HCT116 (cell line): ENCODE measurements at regions not wholly inside any gene's neighbourhood (a gene's known extent, or its start where the extent isn't known, plus 50 kb on each side); places are given as distances from the start of the nearest gene placed in this dataset.

Experiments used
- ATAC-seq: fragments of 200-7000 bp; cut with Tn5 transposase; 2 replicates; pipeline ENCODE4 v1.9.1; 2020; ENCODE audit warnings: mild to moderate bottlenecking, moderate library complexity
- BruUV-seq: library from RNA; stranded (reverse); fragments of 400-500 nt; replicated peaks from 2 replicates; lab custom pipeline; 2021; lab: Mats Ljungman, UMichigan
- CTCF ChIA-PET: fragments of 300-600 bp; sonication (Branson Sonifier 250); formaldehyde crosslinking; loops from one replicate; lab custom pipeline; 2021; ENCODE audit warnings: antibody characterized with exemption; lab: Charles Lee
- POLR2A ChIA-PET: fragments of 300-600, 350-600 bp; sonication (Branson Sonifier 250); formaldehyde crosslinking; loops from one replicate; lab custom pipeline; 2021; ENCODE audit warnings: antibody characterized with exemption; lab: Charles Lee
- RAD21 ChIA-PET, 2 experiments: fragments of 300-600 bp; sonication (Branson Sonifier 250); formaldehyde crosslinking; loops; one replicate each; lab custom pipeline; 2023; ENCODE audit warnings: low total read pairs in 2 of 2; ENCODE audit not compliant: uncharacterized antibody in 2 of 2, unreplicated experiment in 2 of 2, low non-redundant PET in 1 of 2; lab: Charles Lee
- DNase-seq: peaks from one replicate; pipeline ENCODE4 v3.0.0-alpha.2; 2010; ENCODE audit warnings: low read depth, low spot score
- H2AFZ ChIP-seq: fragments of 200-600 bp; shearing (Covaris generic), sonication (generic); 2 replicates; pipeline ENCODE4 v1.6.1; 2017; ENCODE audit warnings: low read depth, mixed run types, mixed read lengths, antibody characterized with exemption, low read length; ENCODE audit not compliant: poor library complexity, severe bottlenecking
- H3K27ac ChIP-seq: 2 replicates; pipeline ENCODE4 v1.5.1; 2012; ENCODE audit warnings: low read depth, low read length
- H3K27me3 ChIP-seq: fragments of 200-600 bp; sonication (generic); 2 replicates; pipeline ENCODE4 v1.6.1; 2016; ENCODE audit warnings: mixed run types, low read length, mixed read lengths; ENCODE audit not compliant: insufficient read depth
- H3K36me3 ChIP-seq, 2 experiments: fragments of 200-500 bp in 1 of 2; fragments of 200-600 bp in 1 of 2; sonication (Bioruptor generic) in 1 of 2; sonication (generic) in 1 of 2; 2 replicates each; pipeline versions ENCODE4 v1.5.1 to v1.6.1; 2014 to 2016; ENCODE audit warnings: low read length in 2 of 2, inconsistent platforms in 1 of 2, mixed read lengths in 1 of 2, mixed run types in 1 of 2; ENCODE audit not compliant: insufficient read depth in 2 of 2, control insufficient read depth in 1 of 2
- H3K4me1 ChIP-seq, 2 experiments: fragments of 200-600 bp in 1 of 2; sonication (generic) in 1 of 2; 2 replicates each; pipeline versions ENCODE4 v1.5.1 to v1.6.1; 2012 to 2017; ENCODE audit warnings: low read length in 2 of 2, inconsistent platforms in 1 of 2, mild to moderate bottlenecking in 1 of 2, mixed read lengths in 1 of 2, mixed run types in 1 of 2, moderate library complexity in 1 of 2; ENCODE audit not compliant: insufficient read depth in 2 of 2, control insufficient read depth in 1 of 2
- H3K4me2 ChIP-seq: fragments of 200-600 bp; sonication (generic); 2 replicates; pipeline ENCODE4 v1.6.1; 2017; ENCODE audit warnings: mixed run types, low read length, mixed read lengths
- H3K4me3 ChIP-seq, 2 experiments: fragments of 200-600 bp in 1 of 2; sonication (generic) in 1 of 2; replicated peaks in 1 of 2; 2 replicates each; pipeline ENCODE4 v1.5.1; 2011 to 2016; ENCODE audit warnings: low read length in 2 of 2, control low read depth in 1 of 2, low read depth in 1 of 2, mild to moderate bottlenecking in 1 of 2, mixed read lengths in 1 of 2, mixed run types in 1 of 2
- H3K79me2 ChIP-seq: fragments of 200-600 bp; sonication (generic); 2 replicates; pipeline ENCODE4 v1.6.1; 2017; ENCODE audit warnings: mild to moderate bottlenecking, mixed run types, low read length, moderate library complexity, mixed read lengths; ENCODE audit not compliant: insufficient read depth
- H3K9ac ChIP-seq: fragments of 200-600 bp; sonication (generic); 2 replicates; pipeline ENCODE4 v1.6.1; 2016; ENCODE audit warnings: low read length, mixed read lengths
- H3K9me2 ChIP-seq: fragments of 200-600 bp; sonication (generic), shearing (Covaris generic); 2 replicates; pipeline ENCODE4 v1.6.1; 2017; ENCODE audit warnings: mixed run types, mild to moderate bottlenecking, moderate library complexity; ENCODE audit not compliant: insufficient read depth
- H3K9me3 ChIP-seq, 2 experiments: fragments of 200-500 bp in 1 of 2; fragments of 200-600 bp in 1 of 2; sonication (Bioruptor generic) in 1 of 2; sonication (generic) in 1 of 2; 2 replicates each; pipeline ENCODE4 v1.6.1; 2014 to 2017; ENCODE audit warnings: low read length in 2 of 2, mixed read lengths in 2 of 2, inconsistent platforms in 1 of 2, low read depth in 1 of 2, mild to moderate bottlenecking in 1 of 2, mixed run types in 1 of 2, moderate library complexity in 1 of 2; ENCODE audit not compliant: control insufficient read depth in 1 of 2, insufficient read depth in 1 of 2
- H4K20me1 ChIP-seq: fragments of 200-600 bp; sonication (generic), shearing (Covaris generic); 2 replicates; pipeline ENCODE4 v1.6.1; 2017; ENCODE audit warnings: mixed run types, mild to moderate bottlenecking, moderate library complexity; ENCODE audit not compliant: insufficient read depth
- ATF3 ChIP-seq: IDR thresholded peaks from 2 replicates; pipeline ENCODE4 v1.6.1; 2012
- CBX3 ChIP-seq: IDR thresholded peaks from 2 replicates; pipeline ENCODE4 v1.6.1; 2012; ENCODE audit warnings: low read depth
- CEBPB ChIP-seq: IDR thresholded peaks from 2 replicates; pipeline ENCODE4 v1.6.1; 2012; ENCODE audit warnings: low read depth
- CTCF ChIP-seq, 3 experiments: fragments of 200-600 bp in 1 of 3; sonication (generic) in 1 of 3; IDR thresholded peaks in 2 of 3; conservative IDR thresholded peaks in 1 of 3; 2 replicates each; pipeline ENCODE4 v1.5.1; 2012 to 2017; ENCODE audit warnings: low read depth in 2 of 3, low read length in 2 of 3, antibody characterized with exemption in 1 of 3, borderline replicate concordance in 1 of 3, control low read depth in 1 of 3, mild to moderate bottlenecking in 1 of 3, mixed read lengths in 1 of 3, mixed run types in 1 of 3, moderate library complexity in 1 of 3; ENCODE audit not compliant: insufficient read depth in 1 of 3
- ELF1 ChIP-seq: IDR thresholded peaks from 2 replicates; pipeline ENCODE4 v1.6.1; 2012; ENCODE audit warnings: low read depth, borderline replicate concordance
- EZH2 ChIP-seq: fragments of 200-600 bp; sonication (generic); IDR thresholded peaks from 2 replicates; pipeline ENCODE4 v1.6.1; 2017; ENCODE audit warnings: antibody characterized with exemption, mixed run types
- EZH2phosphoT487 ChIP-seq: fragments of 200-600 bp; IDR thresholded peaks from 2 replicates; pipeline ENCODE4 v1.6.1; 2018; ENCODE audit warnings: antibody characterized with exemption, borderline replicate concordance
- FOSL1 ChIP-seq: IDR thresholded peaks from 2 replicates; pipeline ENCODE4 v1.6.1; 2012; ENCODE audit warnings: low read depth
- MAX ChIP-seq: IDR thresholded peaks from 2 replicates; pipeline ENCODE4 v1.6.1; 2012
- POLR2A ChIP-seq: IDR thresholded peaks from 2 replicates; pipeline ENCODE4 v1.7.0; 2011; ENCODE audit warnings: borderline replicate concordance; ENCODE audit not compliant: insufficient read depth, insufficient read length; ENCODE audit errors: extremely low read depth
- RAD21 ChIP-seq: IDR thresholded peaks from 2 replicates; pipeline ENCODE4 v1.6.1; 2012; ENCODE audit warnings: low read depth, mild to moderate bottlenecking
- REST ChIP-seq: IDR thresholded peaks from 2 replicates; pipeline ENCODE4 v1.6.1; 2012; ENCODE audit warnings: low read depth
- TCF7L2 ChIP-seq: IDR thresholded peaks from 2 replicates; pipeline ENCODE4 v1.7.0; 2011; ENCODE audit warnings: borderline replicate concordance, inconsistent platforms; ENCODE audit not compliant: insufficient read depth, insufficient read length; ENCODE audit errors: extremely low read depth
- YY1 ChIP-seq: IDR thresholded peaks from 2 replicates; pipeline ENCODE4 v1.6.1; 2011; ENCODE audit warnings: low read length, low read depth, moderate library complexity, mild to moderate bottlenecking; ENCODE audit not compliant: insufficient replicate concordance; ENCODE audit errors: extremely low read depth
- ZBTB33 ChIP-seq: IDR thresholded peaks from 2 replicates; pipeline ENCODE4 v1.6.1; 2011; ENCODE audit warnings: mild to moderate bottlenecking, low read length, moderate library complexity; ENCODE audit not compliant: insufficient replicate concordance; ENCODE audit errors: extremely low read depth
- ZFX ChIP-seq: fragments of 450-650 bp; IDR thresholded peaks from 2 replicates; pipeline ENCODE4 v1.6.1; 2017
- ZNF274 ChIP-seq: fragments of 200-500 bp; sonication (Bioruptor generic); IDR thresholded peaks from 2 replicates; pipeline ENCODE4 v1.6.1; 2014; ENCODE audit warnings: mild to moderate bottlenecking, low read depth, low read length, inconsistent platforms
- intact Hi-C: fragments of 100-400 bp; cut with micrococcal nuclease; formaldehyde crosslinking; loops from 2 replicates; pipeline ENCODE4 v1.10.0; 2022

GRCh38 chr11:45052361-45052760, 94.1 kb upstream of the PRDM11 start:
- Histone ChIP-seq H3K9ac (no peak overlapping the region), H3K36me3 (no peaks in the 10 kb centered on the region), H2AFZ (no peak overlapping the region), H3K4me1 (no peaks in the 10 kb centered on the region), H3K27ac (no peak overlapping the region), H3K9me3 (no peaks in the 10 kb centered on the region), H4K20me1 (no peaks in the 10 kb centered on the region), H3K79me2 (no peaks in the 10 kb centered on the region), H3K27me3 (no peaks in the 10 kb centered on the region), H3K4me2 (no peak overlapping the region), H3K9me2 (no peaks in the 10 kb centered on the region), H3K4me3 (no peak overlapping the region)
- intact Hi-C loops = no loop called here
- CTCF ChIA-PET = no interaction called here
- RAD21 ChIA-PET = no interaction called here
- no peak for ATAC-seq
- DNase-seq = no peak
- no TSS peak for BruUV-seq
- TF ChIP-seq CEBPB (no peak), CTCF (IDR thresholded peaks at IDR 0.05 in 2 of 3, conservative IDR thresholded peaks at IDR 0.05 in 1 of 3; ENCODE audit: borderline replicate concordance in 1 of 3, insufficient read depth in 1 of 3, low read depth in 2 of 3, low read length in 2 of 3) (no peak), EZH2 (no peak), TCF7L2 (no peak), REST (no peak), FOSL1 (no peak), ZBTB33 (no peak), RAD21 (no peak), ELF1 (no peak), EZH2phosphoT487 (no peak), ZFX (no peak), ZNF274 (no peak), YY1 (no peak), MAX (no peak), POLR2A (no peak), ATF3 (no peak), CBX3 (no peak)
- POLR2A ChIA-PET = no interaction called here
